MM.1S (cell line): ENCODE measurements at regions not wholly inside any gene's neighbourhood (a gene's known extent, or its start where the extent isn't known, plus 50 kb on each side); places are given as distances from the start of the nearest gene placed in this dataset.

Experiments used
- DNase-seq: peaks from one replicate; pipeline ENCODE4 v3.0.0-alpha.2; 2015
- H2AFZ ChIP-seq: fragments of 300-600 bp; sonication (generic); 2 replicates; pipeline ENCODE4 v1.6.0; 2016; ENCODE audit warnings: antibody characterized with exemption, low read length
- H3F3A ChIP-seq: fragments of 300-600 bp; sonication (generic); 2 replicates; pipeline ENCODE4 v1.6.1; 2016; ENCODE audit warnings: mild to moderate bottlenecking, antibody characterized with exemption, low read length, moderate library complexity, mixed read lengths; ENCODE audit not compliant: insufficient read depth
- H3K27ac ChIP-seq: fragments of 300-600 bp; sonication (generic); 2 replicates; pipeline ENCODE4 v1.5.1; 2016; ENCODE audit warnings: mild to moderate bottlenecking, low read length
- H3K27me3 ChIP-seq: fragments of 300-600 bp; sonication (generic); replicated peaks from 2 replicates; pipeline ENCODE4 v1.6.0; 2016; ENCODE audit warnings: low read length; ENCODE audit not compliant: insufficient read depth
- H3K36me3 ChIP-seq: fragments of 300-600 bp; sonication (generic); replicated peaks from 2 replicates; pipeline ENCODE4 v1.6.1; 2016; ENCODE audit warnings: mild to moderate bottlenecking, low read length, mixed read lengths; ENCODE audit not compliant: insufficient read depth
- H3K4me1 ChIP-seq: fragments of 300-600 bp; sonication (generic); 2 replicates; pipeline ENCODE4 v1.6.1; 2016; ENCODE audit warnings: low read length, mixed read lengths
- H3K4me2 ChIP-seq: fragments of 300-600 bp; sonication (generic); 2 replicates; pipeline ENCODE4 v1.6.0; 2016; ENCODE audit warnings: low read depth, low read length
- H3K4me3 ChIP-seq: fragments of 300-600 bp; sonication (generic); 2 replicates; pipeline ENCODE4 v1.5.1; 2016; ENCODE audit warnings: low read length, mixed read lengths
- H3K79me2 ChIP-seq: fragments of 300-600 bp; sonication (generic); 2 replicates; pipeline ENCODE4 v1.6.1; 2016; ENCODE audit warnings: mixed run types, low read length, mixed read lengths
- H3K9ac ChIP-seq: fragments of 300-600 bp; sonication (generic); 2 replicates; pipeline ENCODE4 v1.6.1; 2016; ENCODE audit warnings: low read length, mixed read lengths
- H3K9me2 ChIP-seq: fragments of 300-600 bp; sonication (generic); replicated peaks from 2 replicates; pipeline ENCODE4 v1.6.1; 2016; ENCODE audit warnings: mild to moderate bottlenecking, low read length, mixed read lengths; ENCODE audit not compliant: insufficient read depth
- H3K9me3 ChIP-seq: fragments of 300-600 bp; sonication (generic); replicated peaks from 2 replicates; pipeline ENCODE4 v1.6.1; 2016; ENCODE audit warnings: mild to moderate bottlenecking, low read length, mixed read lengths; ENCODE audit not compliant: insufficient read depth
- H4K20me1 ChIP-seq: fragments of 300-600 bp; sonication (generic); 2 replicates; pipeline ENCODE4 v1.6.1; 2016; ENCODE audit warnings: mild to moderate bottlenecking, low read length, moderate library complexity, mixed read lengths; ENCODE audit not compliant: insufficient read depth
- CTCF ChIP-seq: fragments of 300-600 bp; sonication (generic); IDR thresholded peaks from 2 replicates; pipeline ENCODE4 v1.5.1; 2016; ENCODE audit warnings: antibody characterized with exemption, low read length, mixed read lengths
- EZH2 ChIP-seq: fragments of 300-600 bp; sonication (generic); optimal IDR thresholded peaks from 2 replicates; pipeline ENCODE3; 2017; ENCODE audit warnings: low read depth, mild to moderate bottlenecking, antibody characterized with exemption, low read length, mixed read lengths
- EZH2phosphoT487 ChIP-seq: fragments of 300-600 bp; sonication (generic); IDR thresholded peaks from 2 replicates; pipeline ENCODE4 v1.6.1; 2018; ENCODE audit warnings: antibody characterized with exemption, low read length

- H3K9ac ChIP-seq = no peak overlapping the region
- TF ChIP-seq EZH2 = no peak
- no peak for TF ChIP-seq EZH2phosphoT487
- TF ChIP-seq CTCF = no peak
- H4K20me1 ChIP-seq = no peaks in the 10 kb centered on the region
- no peak overlapping the region for H3K4me2 ChIP-seq
- no peaks in the 10 kb centered on the region for H3K4me1 ChIP-seq
- H3K9me2 ChIP-seq = no peaks in the 10 kb centered on the region
- no peaks in the 10 kb centered on the region for H3F3A ChIP-seq
- DNase-seq = no peak
- H3K27me3 ChIP-seq = no peaks in the 10 kb centered on the region
- no peak overlapping the region for H3K27ac ChIP-seq
- no peak overlapping the region for H3K4me3 ChIP-seq
- H2AFZ ChIP-seq = no peak overlapping the region
- H3K79me2 ChIP-seq = no peaks in the 10 kb centered on the region
- H3K36me3 ChIP-seq = no peaks in the 10 kb centered on the region
- H3K9me3 ChIP-seq = no peaks in the 10 kb centered on the region
Measured at GRCh38 chr18:77761332-77761731, 511.7 kb downstream of the GALR1 start.

GRCh38 chr18:77762014-77762413 lies 512.4 kb downstream of the GALR1 start:
- Histone ChIP-seq H4K20me1 (no peaks in the 10 kb centered on the region), H2AFZ (no peak overlapping the region), H3K27ac (no peak overlapping the region), H3K36me3 (no peaks in the 10 kb centered on the region), H3F3A (no peaks in the 10 kb centered on the region), H3K9me3 (no peaks in the 10 kb centered on the region), H3K79me2 (no peaks in the 10 kb centered on the region), H3K27me3 (no peaks in the 10 kb centered on the region), H3K9me2 (no peaks in the 10 kb centered on the region), H3K4me1 (no peaks in the 10 kb centered on the region), H3K4me2 (no peak overlapping the region), H3K9ac (no peak overlapping the region), H3K4me3 (no peak overlapping the region)
- no peak for DNase-seq
- TF ChIP-seq EZH2phosphoT487 (no peak), EZH2 (no peak)

- no peaks in the 10 kb centered on the region for H3K9me2 ChIP-seq
- TF ChIP-seq EZH2 (no peak), EZH2phosphoT487 (no peak), CTCF (no peak)
- H3K4me2 ChIP-seq = no peak overlapping the region
- H3K27ac ChIP-seq = no peak overlapping the region
- H3K36me3 ChIP-seq = no peaks in the 10 kb centered on the region
- no peaks in the 10 kb centered on the region for H4K20me1 ChIP-seq
- H3K4me3 ChIP-seq = no peak overlapping the region
- H3K9ac ChIP-seq = no peak overlapping the region
- H3F3A ChIP-seq = no peaks in the 10 kb centered on the region
- no peak for DNase-seq
- H2AFZ ChIP-seq = no peak overlapping the region
- H3K27me3 ChIP-seq = no peaks in the 10 kb centered on the region
- H3K79me2 ChIP-seq = no peaks in the 10 kb centered on the region
- no peaks in the 10 kb centered on the region for H3K4me1 ChIP-seq
- H3K9me3 ChIP-seq = no peaks in the 10 kb centered on the region
Measured at GRCh38 chr18:77762642-77763041, 513.0 kb downstream of the GALR1 start.

DNA sequence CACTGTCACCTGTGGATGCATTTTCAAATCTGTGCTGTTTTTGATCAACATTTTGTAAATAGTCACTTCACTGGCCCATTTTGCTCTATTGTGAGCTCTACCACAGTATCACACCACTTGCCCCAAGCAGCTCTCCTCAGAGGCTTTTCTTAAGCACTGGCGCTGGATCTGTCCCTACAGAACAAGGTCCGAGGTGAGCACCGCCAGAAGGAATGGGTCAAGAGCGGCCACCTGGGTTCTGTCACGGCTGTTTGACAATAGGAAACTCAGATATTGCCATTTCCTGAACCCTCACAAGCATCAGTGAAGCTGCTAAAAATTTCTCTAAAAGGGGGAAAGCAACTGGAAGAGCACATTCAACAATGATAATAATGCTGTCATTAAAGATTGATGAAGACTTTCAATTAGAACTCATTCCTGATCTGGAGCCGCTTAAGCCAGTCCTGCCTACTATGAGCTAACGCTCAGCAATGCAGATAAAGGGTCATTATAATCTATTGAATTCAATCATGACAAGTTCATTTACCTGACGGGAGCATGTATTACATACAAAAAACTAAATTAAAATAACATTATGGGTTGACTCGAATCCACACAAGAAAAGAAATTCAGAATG lies 514.0 kb downstream of the GALR1 start:
- no peaks in the 10 kb centered on the region for H3K9me2 ChIP-seq
- no peaks in the 10 kb centered on the region for H4K20me1 ChIP-seq
- TF ChIP-seq EZH2phosphoT487 (no peak), EZH2 (no peak), CTCF (no peak)
- no peaks in the 10 kb centered on the region for H3K9me3 ChIP-seq
- DNase-seq = no peak
- H2AFZ ChIP-seq = no peak overlapping the region
- no peak overlapping the region for H3K4me2 ChIP-seq
- no peaks in the 10 kb centered on the region for H3K4me1 ChIP-seq
- no peak overlapping the region for H3K27ac ChIP-seq
- H3K9ac ChIP-seq = no peak overlapping the region
- no peak overlapping the region for H3K4me3 ChIP-seq
- no peaks in the 10 kb centered on the region for H3K27me3 ChIP-seq
- H3F3A ChIP-seq = no peaks in the 10 kb centered on the region
- H3K79me2 ChIP-seq = no peaks in the 10 kb centered on the region
- H3K36me3 ChIP-seq = no peaks in the 10 kb centered on the region
